GM23248 (cell line): ENCODE measurements at regions not wholly inside any gene's neighbourhood (a gene's known extent, or its start where the extent isn't known, plus 50 kb on each side); places are given as distances from the start of the nearest gene placed in this dataset.
A peak's percentile ranks its signal among the peaks of the same experiment; 100 is the strongest.

Experiments
- DNase-seq: peaks from one replicate; pipeline ENCODE4 v3.0.0-alpha.2; 2015
- H2AFZ ChIP-seq: fragments of 200-600 bp; sonication (generic); 2 replicates; pipeline ENCODE4 v1.6.1; 2016; ENCODE audit warnings: antibody characterized with exemption
- H3F3A ChIP-seq: fragments of 200-600 bp; sonication (generic); 2 replicates; pipeline ENCODE4 v1.6.1; 2016; ENCODE audit warnings: mild to moderate bottlenecking, antibody characterized with exemption, mixed run types; ENCODE audit not compliant: insufficient read depth
- H3K27ac ChIP-seq: fragments of 200-600 bp; sonication (generic); 2 replicates; pipeline ENCODE4 v1.5.1; 2016; ENCODE audit warnings: mild to moderate bottlenecking
- H3K27me3 ChIP-seq: fragments of 200-600 bp; sonication (generic); replicated peaks from 2 replicates; pipeline ENCODE4 v1.6.1; 2016; ENCODE audit warnings: mild to moderate bottlenecking; ENCODE audit not compliant: insufficient read depth
- H3K36me3 ChIP-seq: fragments of 200-600 bp; sonication (generic); 2 replicates; pipeline ENCODE4 v1.6.1; 2016; ENCODE audit warnings: low read depth, mild to moderate bottlenecking
- H3K4me1 ChIP-seq: fragments of 200-600 bp; sonication (generic); 2 replicates; pipeline ENCODE4 v1.6.1; 2016; ENCODE audit warnings: mild to moderate bottlenecking; ENCODE audit not compliant: insufficient read depth
- H3K4me2 ChIP-seq: fragments of 200-600 bp; sonication (generic); one replicate; pipeline ENCODE4 v1.6.1; 2016; ENCODE audit warnings: mild to moderate bottlenecking; ENCODE audit not compliant: unreplicated experiment
- H3K4me3 ChIP-seq: fragments of 200-600 bp; sonication (generic); 2 replicates; pipeline ENCODE4 v1.5.1; 2016; ENCODE audit warnings: mild to moderate bottlenecking
- H3K79me2 ChIP-seq: fragments of 200-600 bp; sonication (generic); 2 replicates; pipeline ENCODE4 v1.6.1; 2016; ENCODE audit warnings: mild to moderate bottlenecking; ENCODE audit not compliant: insufficient read depth
- H3K9ac ChIP-seq: fragments of 200-600 bp; sonication (generic); 2 replicates; pipeline ENCODE4 v1.6.1; 2016; ENCODE audit warnings: mild to moderate bottlenecking
- H3K9me2 ChIP-seq: fragments of 200-600 bp; sonication (generic); 2 replicates; pipeline ENCODE4 v1.6.1; 2016; ENCODE audit warnings: mixed run types, mild to moderate bottlenecking, moderate library complexity; ENCODE audit not compliant: insufficient read depth
- H3K9me3 ChIP-seq: fragments of 200-600 bp; sonication (generic); one replicate; pipeline ENCODE4 v1.6.1; 2017; ENCODE audit warnings: low read depth
- H4K20me1 ChIP-seq: fragments of 200-600 bp; sonication (generic); 2 replicates; pipeline ENCODE4 v1.6.0; 2016; ENCODE audit not compliant: insufficient read depth
- EZH2 ChIP-seq: fragments of 200-600 bp; sonication (generic); IDR thresholded peaks from 2 replicates; pipeline ENCODE4 v1.6.1; 2018; ENCODE audit warnings: antibody characterized with exemption, mild to moderate bottlenecking; ENCODE audit not compliant: insufficient read depth, poor library complexity, severe bottlenecking
- EZH2phosphoT487 ChIP-seq: fragments of 200-600 bp; sonication (generic); IDR thresholded peaks from 2 replicates; pipeline ENCODE4 v1.6.1; 2018; ENCODE audit warnings: antibody characterized with exemption, moderate library complexity, mild to moderate bottlenecking, low read depth; ENCODE audit not compliant: insufficient read depth
- WGBS, 2 experiments: methylation state at CpG; one replicate each; pipeline ENCODE4 v1.1.6; 2015 to 2017; ENCODE audit warnings: low lambda C conversion rate in 2 of 2, low coverage in 1 of 2; ENCODE audit errors: missing lambda C conversion rate in 2 of 2; 5-methylcytosine and 5-hydroxymethylcytosine counted together
- in situ Hi-C: fragments of 300-500 bp; cut with MboI; formaldehyde crosslinking; loops from 2 replicates; pipeline ENCODE4 v1.15.0; 2020

GRCh38 chr15:36356466-36356865 lies 223.0 kb upstream of the CDIN1 start:
- 87 to 89% methylated on average over 4 of the region's 4 CpGs for WGBS, 2 experiments
- H3K4me2 ChIP-seq = peak overlapping the region; percentile 61
- no peaks in the 10 kb centered on the region for H3K9me3 ChIP-seq
- no peak overlapping the region for H3K4me3 ChIP-seq
- H3K4me1 ChIP-seq = peaks cover 39% of the 10 kb centered on the region
- no peaks in the 10 kb centered on the region for H3K36me3 ChIP-seq
- no peak overlapping the region for H3K9ac ChIP-seq
- no peaks in the 10 kb centered on the region for H3K9me2 ChIP-seq
- H3K79me2 ChIP-seq = no peaks in the 10 kb centered on the region
- H3F3A ChIP-seq = peaks cover 38% of the 10 kb centered on the region
- H3K27me3 ChIP-seq = no peaks in the 10 kb centered on the region
- in situ Hi-C loops = no loop called here
- no peak for DNase-seq
- H3K27ac ChIP-seq = peak overlapping the region; percentile 91
- no peak for TF ChIP-seq EZH2
- no peak for TF ChIP-seq EZH2phosphoT487
- peak overlapping the region; percentile 82 for H2AFZ ChIP-seq
- H4K20me1 ChIP-seq = no peaks in the 10 kb centered on the region

- TF ChIP-seq EZH2 (no peak), EZH2phosphoT487 (no peak)
- no peaks in the 10 kb centered on the region for H3K27me3 ChIP-seq
- peak overlapping the region; percentile 64 for H3K9ac ChIP-seq
- 1 to 2% methylated on average over 8 of the region's 8 CpGs for WGBS, 2 experiments
- peaks cover 45% of the 10 kb centered on the region for H3K4me1 ChIP-seq
- H3K79me2 ChIP-seq = no peaks in the 10 kb centered on the region
- in situ Hi-C loops = no loop called here
- no peaks in the 10 kb centered on the region for H3K36me3 ChIP-seq
- peak; percentile 84 for DNase-seq
- peak overlapping the region; percentile 61 for H3K4me2 ChIP-seq
- peak overlapping the region; percentile 91 for H3K27ac ChIP-seq
- peak overlapping the region; percentile 82 for H2AFZ ChIP-seq
- peak overlapping the region; percentile 48 for H3K4me3 ChIP-seq
- no peaks in the 10 kb centered on the region for H3K9me2 ChIP-seq
- no peaks in the 10 kb centered on the region for H3K9me3 ChIP-seq
- H4K20me1 ChIP-seq = no peaks in the 10 kb centered on the region
- peaks cover 44% of the 10 kb centered on the region for H3F3A ChIP-seq
Observed at GRCh38 chr15:36356978-36357601, 222.3 kb upstream of the CDIN1 start.

GRCh38 chr15:36358094-36358493 lies 221.3 kb upstream of the CDIN1 start:
- Histone ChIP-seq H3K4me2 (peak overlapping the region; percentile 61), H3K4me3 (peak overlapping the region; percentile 48), H3K9me3 (no peaks in the 10 kb centered on the region), H4K20me1 (no peaks in the 10 kb centered on the region), H3K27me3 (no peaks in the 10 kb centered on the region), H3K27ac (peak overlapping the region; percentile 91), H3K36me3 (no peaks in the 10 kb centered on the region), H2AFZ (peak overlapping the region; percentile 82), H3K9me2 (no peaks in the 10 kb centered on the region), H3K9ac (peak overlapping the region; percentile 64), H3K4me1 (peaks cover 55% of the 10 kb centered on the region), H3K79me2 (no peaks in the 10 kb centered on the region), H3F3A (peaks cover 54% of the 10 kb centered on the region)
- in situ Hi-C loops = no loop called here
- peak; percentile 90 for DNase-seq
- WGBS, 2 experiments = 0% methylated on average over 2 of the region's 2 CpGs
- no peak for TF ChIP-seq EZH2phosphoT487
- TF ChIP-seq EZH2 = no peak

- peak overlapping the region; percentile 64 for H3K9ac ChIP-seq
- H3K4me1 ChIP-seq = peaks cover 60% of the 10 kb centered on the region
- 6 to 15% methylated on average over 2 of the region's 2 CpGs for WGBS, 2 experiments
- H3K36me3 ChIP-seq = no peaks in the 10 kb centered on the region
- H3K79me2 ChIP-seq = no peaks in the 10 kb centered on the region
- no peak for TF ChIP-seq EZH2
- no peak for TF ChIP-seq EZH2phosphoT487
- peak overlapping the region; percentile 91 for H3K27ac ChIP-seq
- H3K4me3 ChIP-seq = peak overlapping the region; percentile 15; the same call in 1 of the 2 replicates
- H3K4me2 ChIP-seq = peak overlapping the region; percentile 61
- no peaks in the 10 kb centered on the region for H3K9me2 ChIP-seq
- H2AFZ ChIP-seq = no peak overlapping the region
- no peaks in the 10 kb centered on the region for H3K27me3 ChIP-seq
- peaks cover 58% of the 10 kb centered on the region for H3F3A ChIP-seq
- no peaks in the 10 kb centered on the region for H4K20me1 ChIP-seq
- H3K9me3 ChIP-seq = no peaks in the 10 kb centered on the region
- in situ Hi-C loops = no loop called here
- peak; percentile 32 for DNase-seq
Observed at GRCh38 chr15:36358523-36358922, 220.9 kb upstream of the CDIN1 start.
